PFSK-1 (cell line): ENCODE measurements at regions not wholly inside any gene's neighbourhood (a gene's known extent, or its start where the extent isn't known, plus 50 kb on each side); places are given as distances from the start of the nearest gene placed in this dataset.

Experiments used
- POLR2AphosphoS5 ChIP-seq: IDR thresholded peaks from 2 replicates; pipeline ENCODE4 v1.6.1; 2012; ENCODE audit warnings: low read depth, mild to moderate bottlenecking, control low read depth, low read length, moderate library complexity
- TAF1 ChIP-seq: IDR thresholded peaks from 2 replicates; pipeline ENCODE4 v1.6.1; 2012; ENCODE audit warnings: low read length, control low read depth, borderline replicate concordance; ENCODE audit not compliant: insufficient read depth
- TF ChIP-seq, protein P1 (sequence below), 2 experiments: IDR thresholded peaks; 2 replicates each; pipeline versions ENCODE4 v1.6.1 to v1.8.0; 2011 to 2012; ENCODE audit warnings: low read depth in 2 of 2, low read length in 2 of 2, control low read depth in 1 of 2, inconsistent platforms in 1 of 2, mild to moderate bottlenecking in 1 of 2, moderate library complexity in 1 of 2; ENCODE audit not compliant: insufficient read depth in 1 of 2

DNA sequence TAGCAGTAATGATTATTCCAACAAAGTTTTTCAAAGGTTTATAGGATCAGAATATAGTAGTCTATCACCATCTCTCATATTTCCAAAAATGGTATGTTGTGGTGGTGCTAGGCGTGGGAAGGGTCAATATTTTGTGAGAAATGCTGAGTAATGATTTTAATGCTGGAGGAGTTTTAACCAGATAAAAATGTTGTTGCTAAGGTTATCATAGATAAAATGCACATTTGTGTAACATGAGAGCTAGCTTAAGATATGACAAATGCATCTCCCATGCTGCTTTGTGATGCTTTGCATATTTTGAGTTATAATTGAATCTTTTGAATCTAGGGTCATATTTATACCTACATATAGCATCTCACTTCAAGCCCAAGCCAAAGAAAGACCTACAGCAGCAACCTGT lies 103.9 kb upstream of the ROBO1 start:
- TF ChIP-seq POLR2AphosphoS5 = no peak
- TF ChIP-seq TAF1 = no peak
- TF ChIP-seq, protein P1, sequence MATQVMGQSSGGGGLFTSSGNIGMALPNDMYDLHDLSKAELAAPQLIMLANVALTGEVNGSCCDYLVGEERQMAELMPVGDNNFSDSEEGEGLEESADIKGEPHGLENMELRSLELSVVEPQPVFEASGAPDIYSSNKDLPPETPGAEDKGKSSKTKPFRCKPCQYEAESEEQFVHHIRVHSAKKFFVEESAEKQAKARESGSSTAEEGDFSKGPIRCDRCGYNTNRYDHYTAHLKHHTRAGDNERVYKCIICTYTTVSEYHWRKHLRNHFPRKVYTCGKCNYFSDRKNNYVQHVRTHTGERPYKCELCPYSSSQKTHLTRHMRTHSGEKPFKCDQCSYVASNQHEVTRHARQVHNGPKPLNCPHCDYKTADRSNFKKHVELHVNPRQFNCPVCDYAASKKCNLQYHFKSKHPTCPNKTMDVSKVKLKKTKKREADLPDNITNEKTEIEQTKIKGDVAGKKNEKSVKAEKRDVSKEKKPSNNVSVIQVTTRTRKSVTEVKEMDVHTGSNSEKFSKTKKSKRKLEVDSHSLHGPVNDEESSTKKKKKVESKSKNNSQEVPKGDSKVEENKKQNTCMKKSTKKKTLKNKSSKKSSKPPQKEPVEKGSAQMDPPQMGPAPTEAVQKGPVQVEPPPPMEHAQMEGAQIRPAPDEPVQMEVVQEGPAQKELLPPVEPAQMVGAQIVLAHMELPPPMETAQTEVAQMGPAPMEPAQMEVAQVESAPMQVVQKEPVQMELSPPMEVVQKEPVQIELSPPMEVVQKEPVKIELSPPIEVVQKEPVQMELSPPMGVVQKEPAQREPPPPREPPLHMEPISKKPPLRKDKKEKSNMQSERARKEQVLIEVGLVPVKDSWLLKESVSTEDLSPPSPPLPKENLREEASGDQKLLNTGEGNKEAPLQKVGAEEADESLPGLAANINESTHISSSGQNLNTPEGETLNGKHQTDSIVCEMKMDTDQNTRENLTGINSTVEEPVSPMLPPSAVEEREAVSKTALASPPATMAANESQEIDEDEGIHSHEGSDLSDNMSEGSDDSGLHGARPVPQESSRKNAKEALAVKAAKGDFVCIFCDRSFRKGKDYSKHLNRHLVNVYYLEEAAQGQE (IDR thresholded peaks at IDR 0.05; ENCODE audit: insufficient read depth in 1 of 2, low read depth in 2 of 2, low read length in 2 of 2) = no peak
